Lower leg skin (tissue), 3 donors: ENCODE measurements at regions not wholly inside any gene's neighbourhood (a gene's known extent, or its start where the extent isn't known, plus 50 kb on each side); places are given as distances from the start of the nearest gene placed in this dataset.

ENCODE experiments used
- CTCF ChIP-seq, 3 donors: fragments of 450-650 bp; IDR thresholded peaks; one replicate each; pipeline ENCODE4 v1.5.1; 2016; ENCODE audit warnings: antibody characterized with exemption in 3 of 3, mild to moderate bottlenecking in 3 of 3, moderate library complexity in 2 of 3
- POLR2A ChIP-seq, 2 donors: fragments of 450-650 bp; IDR thresholded peaks; one replicate each; pipeline ENCODE4 v1.6.1; 2016 to 2017; ENCODE audit warnings: antibody characterized with exemption in 2 of 2, mild to moderate bottlenecking in 1 of 2, moderate library complexity in 1 of 2

GRCh38 chr6:145548933-145549648 lies 186.2 kb downstream of the EPM2A start:
- TF ChIP-seq CTCF (IDR thresholded peaks at IDR 0.05) = no peak
- no peak for TF ChIP-seq POLR2A (IDR thresholded peaks at IDR 0.05)
